HepG2 (cell line): ENCODE measurements at regions not wholly inside any gene's neighbourhood (a gene's known extent, or its start where the extent isn't known, plus 50 kb on each side); places are given as distances from the start of the nearest gene placed in this dataset.
A peak's percentile ranks its signal among the peaks of the same experiment; 100 is the strongest.

Experiments
- ATAC-seq: fragments of 200-7000 bp; cut with Tn5 transposase; 3 replicates; pipeline ENCODE4 v1.9.1; 2020; ENCODE audit warnings: mild to moderate bottlenecking, moderate library complexity
- BruUV-seq: library from RNA; stranded (reverse); fragments of 400-500 nt; replicated peaks from 2 replicates; lab custom pipeline; 2021; lab: Mats Ljungman, UMichigan
- CTCF ChIA-PET: fragments of 300-600 bp; formaldehyde crosslinking; extraction: SDS; loops from one replicate; lab custom pipeline; 2021; ENCODE audit warnings: low total read pairs, inconsistent platforms, low intra/inter-chr PET ratio; lab: Yijun Ruan, JAX
- POLR2A ChIA-PET: fragments of 350-600 bp; sonication (Branson Sonifier 250); formaldehyde crosslinking; loops from one replicate; lab custom pipeline; 2020; ENCODE audit warnings: antibody characterized with exemption, inconsistent platforms; lab: Yijun Ruan, JAX
- DNase-seq: peaks from one replicate; pipeline ENCODE4 v3.0.0-alpha.2; 2015; ENCODE audit warnings: low spot score
- FAIRE-seq: peaks from 3 replicates; lab custom pipeline; 2011; peaks lifted over from hg19 to GRCh38; lab: Jason Lieb, UNC
- H2AFZ ChIP-seq: one replicate; pipeline ENCODE4 v1.6.1; 2011; ENCODE audit warnings: low read length, inconsistent platforms
- H3K27ac ChIP-seq: fragments of 300-600 bp; 3 replicates; pipeline ENCODE4 v1.8.0; 2011; ENCODE audit warnings: mixed run types, mild to moderate bottlenecking, mixed read lengths, low read length, inconsistent platforms; ENCODE audit not compliant: insufficient read depth; ENCODE audit errors: extremely low read length
- H3K27me3 ChIP-seq, 2 experiments: fragments of 200-600 bp in 1 of 2; 2 replicates in 1 of 2; 3 replicates in 1 of 2; pipeline versions ENCODE4 v1.6.0 to v1.8.0; 2011; ENCODE audit warnings: low read length in 2 of 2, mild to moderate bottlenecking in 2 of 2, moderate library complexity in 2 of 2, inconsistent platforms in 1 of 2; ENCODE audit not compliant: insufficient read depth in 2 of 2, control insufficient read depth in 1 of 2
- H3K36me3 ChIP-seq, 2 experiments: fragments of 200-600 bp in 1 of 2; replicated peaks in 1 of 2; 2 replicates in 1 of 2; 3 replicates in 1 of 2; pipeline versions ENCODE4 v1.5.1 to v1.8.0; 2011; ENCODE audit warnings: low read length in 2 of 2, inconsistent platforms in 1 of 2; ENCODE audit not compliant: insufficient read depth in 2 of 2, control insufficient read depth in 1 of 2
- H3K4me1 ChIP-seq: 2 replicates; pipeline ENCODE4 v1.5.1; 2012; ENCODE audit warnings: low read length, inconsistent platforms; ENCODE audit not compliant: insufficient read depth
- H3K4me2 ChIP-seq: 2 replicates; pipeline ENCODE4 v1.6.0; 2011; ENCODE audit warnings: low read depth, low read length, inconsistent platforms
- H3K4me3 ChIP-seq, 3 experiments: fragments of 200-600 bp in 1 of 3; sonication (generic), shearing (Covaris generic) in 1 of 3; replicated peaks in 1 of 3; 2 replicates each; pipeline ENCODE4 v1.5.1; 2011 to 2016; ENCODE audit warnings: low read length in 3 of 3, inconsistent platforms in 2 of 3, low read depth in 2 of 3, mild to moderate bottlenecking in 2 of 3, control low read depth in 1 of 3, mixed read lengths in 1 of 3; ENCODE audit not compliant: insufficient read depth in 1 of 3
- H3K79me2 ChIP-seq: one replicate; pipeline ENCODE4 v1.6.1; 2011; ENCODE audit warnings: low read length, inconsistent platforms; ENCODE audit not compliant: insufficient read depth
- H3K9ac ChIP-seq: 2 replicates; pipeline ENCODE4 v1.6.0; 2011; ENCODE audit warnings: mild to moderate bottlenecking, low read depth, low read length, inconsistent platforms; ENCODE audit not compliant: insufficient read depth
- H3K9me3 ChIP-seq: 2 replicates; pipeline ENCODE4 v1.5.1; 2012; ENCODE audit warnings: mild to moderate bottlenecking, low read length
- H4K20me1 ChIP-seq: 2 replicates; pipeline ENCODE4 v1.6.0; 2011; ENCODE audit warnings: inconsistent platforms, mild to moderate bottlenecking, low read length, moderate library complexity; ENCODE audit not compliant: insufficient read depth
- ATF7 ChIP-seq, 2 experiments: fragments of 450-650 bp in 1 of 2; sonication (generic) in 1 of 2; formaldehyde crosslinking in 1 of 2; IDR thresholded peaks; 2 replicates each; pipeline versions ENCODE4 v1.4.0 to v1.6.1; 2016 to 2020; ENCODE audit warnings: antibody characterized with exemption in 1 of 2, mild to moderate bottlenecking in 1 of 2, missing genetic modification reagents in 1 of 2
- ELF1 ChIP-seq: sonication (generic); formaldehyde crosslinking; IDR thresholded peaks from 2 replicates; pipeline ENCODE4 v1.4.0; 2020; ENCODE audit warnings: missing genetic modification reagents
- EP300 ChIP-seq, 3 experiments: sonication (generic) in 1 of 3; formaldehyde crosslinking in 1 of 3; IDR thresholded peaks; 2 replicates each; pipeline versions ENCODE4 v1.5.1 to v1.6.1; 2011 to 2020; ENCODE audit warnings: low read depth in 2 of 3, low read length in 2 of 3, borderline replicate concordance in 1 of 3, improper control_type of control experiment in 1 of 3, mild to moderate bottlenecking in 1 of 3, missing genetic modification reagents in 1 of 3, moderate library complexity in 1 of 3
- MTA1 ChIP-seq: sonication (generic); formaldehyde crosslinking; IDR thresholded peaks from 2 replicates; pipeline ENCODE4 v1.4.0; 2020; ENCODE audit warnings: missing genetic modification reagents, mild to moderate bottlenecking, borderline replicate concordance
- NFYB ChIP-seq: sonication (generic); formaldehyde crosslinking; IDR thresholded peaks from 2 replicates; pipeline ENCODE4 v1.4.0; 2020; ENCODE audit warnings: missing genetic modification reagents
- NFYC ChIP-seq: IDR thresholded peaks from 2 replicates; pipeline ENCODE4 v1.6.1; 2016; ENCODE audit warnings: missing genetic modification reagents, missing compliant biosample characterization
- RNF2 ChIP-seq: fragments of 450-650 bp; conservative IDR thresholded peaks from 2 replicates; pipeline ENCODE4 v1.6.1; 2016; ENCODE audit warnings: low read depth
- ZFP91 ChIP-seq: sonication (generic); formaldehyde crosslinking; IDR thresholded peaks from 2 replicates; pipeline ENCODE4 v1.9.0; 2022; ENCODE audit warnings: missing genetic modification reagents, mild to moderate bottlenecking, borderline replicate concordance
- ZFX ChIP-seq: sonication (generic); formaldehyde crosslinking; IDR thresholded peaks from 2 replicates; pipeline ENCODE4 v1.4.0; 2020; ENCODE audit warnings: mild to moderate bottlenecking, low read depth, missing genetic modification reagents, moderate library complexity
- ZNF263 ChIP-seq: sonication (generic); formaldehyde crosslinking; IDR thresholded peaks from 2 replicates; pipeline ENCODE4 v1.4.0; 2020; ENCODE audit warnings: missing genetic modification reagents
- ZNF382 ChIP-seq: sonication (generic); formaldehyde crosslinking; IDR thresholded peaks from 2 replicates; pipeline ENCODE4 v1.5.0; 2020; ENCODE audit warnings: missing genetic modification reagents, mild to moderate bottlenecking, borderline replicate concordance
- ZNF44 ChIP-seq: sonication (generic); formaldehyde crosslinking; IDR thresholded peaks from 2 replicates; pipeline ENCODE4 v1.5.1; 2020; ENCODE audit warnings: mild to moderate bottlenecking, missing genetic modification reagents
- WGBS: methylation state at CpG from one replicate; pipeline ENCODE4 v1.1.6; 2017; ENCODE audit warnings: low lambda C conversion rate; 5-methylcytosine and 5-hydroxymethylcytosine counted together
- in situ Hi-C: cut with HindIII; loops from 2 replicates; pipeline ENCODE4 v1.10.0; 2017; ENCODE audit warnings: low pct_unique_long_range_greater_than_20kb; ENCODE audit not compliant: extremely low pct_ligation_motif_present
- intact Hi-C: fragments of 100-400 bp; cut with micrococcal nuclease; formaldehyde crosslinking; loops from one replicate; pipeline ENCODE4 v1.10.0; 2022; ENCODE audit not compliant: unreplicated experiment

DNA sequence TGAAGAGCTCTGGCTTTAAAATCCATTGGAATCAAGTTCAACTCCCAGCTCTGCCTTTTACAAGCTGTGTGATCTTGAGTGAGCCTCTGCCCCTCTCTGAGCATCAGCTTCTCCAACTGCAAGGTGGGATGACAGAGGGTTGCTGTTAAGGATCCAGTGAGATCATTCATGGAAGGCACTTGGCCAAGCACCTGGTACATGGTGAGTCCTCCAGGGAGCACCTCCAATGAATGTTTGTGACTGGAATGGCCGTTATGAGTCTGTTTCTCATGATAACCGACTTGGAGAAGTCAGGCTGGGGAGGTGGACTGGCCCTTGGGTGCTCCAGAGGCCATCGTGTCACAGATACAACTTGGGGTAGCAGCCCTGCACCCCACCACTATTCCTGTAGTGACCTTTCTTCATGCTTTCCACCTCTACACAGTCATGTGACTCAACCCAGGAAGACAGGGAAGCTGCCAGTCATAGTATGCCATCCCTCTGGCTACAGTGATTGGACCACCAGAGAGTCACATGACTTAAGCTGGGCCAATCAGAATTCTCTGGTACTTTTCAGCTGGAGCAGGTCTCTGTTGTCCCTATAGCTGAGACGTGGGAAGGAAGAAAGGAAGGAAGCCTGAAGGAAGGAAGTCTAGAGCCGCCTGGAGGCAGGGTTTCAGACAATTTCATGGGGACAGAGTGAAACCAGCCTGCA, 146.5 kb upstream of the MYL2 start:
- TF ChIP-seq EP300 (IDR thresholded peaks at IDR 0.05; ENCODE audit: low read depth in 2 of 2, low read length in 2 of 2) (no peak), EP300 (CRISPR knock-in tag; IDR thresholded peaks at IDR 0.05; ENCODE audit: borderline replicate concordance) (no peak), RNF2 (no peak), NFYC (peak; percentile 54), NFYB (peak; percentile 64), ELF1 (CRISPR knock-in tag) (no peak), ZNF382 (no peak), ZNF263 (peak; percentile 64; the same call in 1 of the 2 replicates)
- TF ChIP-seq, all 625 proteins: peak for 3
- Histone ChIP-seq H3K4me3 (no peak overlapping the region), H3K4me1 (no peaks in the 10 kb centered on the region), H3K4me2 (no peak overlapping the region), H3K27ac (no peak overlapping the region), H3K27me3 (no peaks in the 10 kb centered on the region), H3K36me3 (no peaks in the 10 kb centered on the region), H4K20me1 (no peaks in the 10 kb centered on the region), H3K9ac (no peak overlapping the region), H2AFZ (no peak overlapping the region), H3K79me2 (no peaks in the 10 kb centered on the region), H3K9me3 (no peaks in the 10 kb centered on the region)
- FAIRE-seq (no peak), ATAC-seq (no peak), DNase-seq (no peak)
- POLR2A ChIA-PET, result no interaction called here
- in situ Hi-C loops, result no loop called here
- CTCF ChIA-PET, result no interaction called here
- intact Hi-C loops, result no loop called here
- no TSS peak for BruUV-seq
- WGBS, result 39% methylated on average over 4 of the region's 5 CpGs

- Histone ChIP-seq H3K36me3 (no peaks in the 10 kb centered on the region), H3K79me2 (no peaks in the 10 kb centered on the region), H3K27me3 (no peaks in the 10 kb centered on the region), H3K4me2 (no peak overlapping the region), H3K4me3 (no peak overlapping the region), H3K27ac (no peak overlapping the region), H2AFZ (no peak overlapping the region), H3K4me1 (peaks cover 6% of the 10 kb centered on the region), H3K9me3 (no peaks in the 10 kb centered on the region), H4K20me1 (no peaks in the 10 kb centered on the region), H3K9ac (no peak overlapping the region)
- ChIA-PET CTCF (no interaction called here), POLR2A (no interaction called here)
- WGBS, result 0% methylated on average over 2 of the region's 2 CpGs
- DNase-seq, result no peak
- ATAC-seq, result no peak
- no TSS peak for BruUV-seq
- intact Hi-C loops (no loop called here), in situ Hi-C loops (no loop called here)
- FAIRE-seq, result no peak
- TF ChIP-seq MTA1 (CRISPR knock-in tag), result no peak
- no peak for TF ChIP-seq ZFX
- no peak for TF ChIP-seq ATF7 (IDR thresholded peaks at IDR 0.05)
- no peak for TF ChIP-seq ATF7 (CRISPR knock-in tag; IDR thresholded peaks at IDR 0.05)
- TF ChIP-seq ZFP91 (CRISPR knock-in tag), result no peak
- no peak for TF ChIP-seq ZNF44 (CRISPR knock-in tag)
Observed at GRCh38 chr12:111064982-111065381, 144.6 kb upstream of the MYL2 start.
